ENCODE measurements at regions not wholly inside any gene's neighbourhood (a gene's known extent, or its start where the extent isn't known, plus 50 kb on each side); places are given as distances from the start of the nearest gene placed in this dataset.

DNA sequence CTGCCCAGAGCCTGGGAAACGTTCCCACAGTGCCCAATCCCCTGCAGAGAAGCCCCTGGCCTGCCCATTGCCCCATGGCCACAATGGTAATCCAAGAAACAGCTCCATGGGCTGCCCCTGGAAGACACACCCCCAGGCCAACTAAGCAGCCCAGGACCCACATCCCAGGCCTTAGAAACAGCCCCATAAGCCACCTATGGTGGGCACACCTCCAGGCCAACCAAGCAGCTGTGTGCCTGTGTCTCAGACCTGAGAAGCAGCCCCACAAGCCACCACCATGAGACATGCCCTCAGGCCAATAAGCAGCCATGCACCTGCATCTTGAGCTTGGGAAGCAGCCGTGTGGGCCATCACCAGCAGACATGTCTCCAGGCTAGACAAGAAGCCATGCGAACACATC, 52.9 kb upstream of the SSBP2 start:
- Histone ChIP-seq H2AFZ (ENCODE audit: low read length) (no peak overlapping the region), H3K4me2 (ENCODE audit: extremely low read depth, insufficient read depth, low read length) (no peak overlapping the region), H3K9ac (ENCODE audit: insufficient read depth, low read length) (no peak overlapping the region), H3K9me3 (ENCODE audit: control insufficient read depth, insufficient read depth, low read depth, low read length) (no peaks in the 10 kb centered on the region), H3K4me1 (ENCODE audit: control insufficient read depth, extremely low read depth, insufficient read depth, low read length) (no peaks in the 10 kb centered on the region), H3K27me3 (ENCODE audit: control insufficient read depth, insufficient read depth, low read length) (no peaks in the 10 kb centered on the region), H4K20me1 (ENCODE audit: control insufficient read depth, extremely low read depth, insufficient read depth, low read length) (no peaks in the 10 kb centered on the region), H3K27ac (ENCODE audit: insufficient read depth, low read length) (no peak overlapping the region), H3K4me3 (replicated peaks in 1 of 4; ENCODE audit: control extremely low read depth in 1 of 4, insufficient read depth in 1 of 4, low read depth in 3 of 4, low read length in 4 of 4) (no peak overlapping the region), H3K79me2 (ENCODE audit: control insufficient read depth, insufficient read depth, low read length) (no peaks in the 10 kb centered on the region), H3K36me3 (ENCODE audit: control insufficient read depth, insufficient read depth, low read length) (no peaks in the 10 kb centered on the region)
- DNase-seq (ENCODE audit: low read depth in 2 of 2), result no peak
- TF ChIP-seq EZH2 (IDR thresholded peaks at IDR 0.05; ENCODE audit: low read length, missing control alignments), result no peak
- TF ChIP-seq, protein P1, sequence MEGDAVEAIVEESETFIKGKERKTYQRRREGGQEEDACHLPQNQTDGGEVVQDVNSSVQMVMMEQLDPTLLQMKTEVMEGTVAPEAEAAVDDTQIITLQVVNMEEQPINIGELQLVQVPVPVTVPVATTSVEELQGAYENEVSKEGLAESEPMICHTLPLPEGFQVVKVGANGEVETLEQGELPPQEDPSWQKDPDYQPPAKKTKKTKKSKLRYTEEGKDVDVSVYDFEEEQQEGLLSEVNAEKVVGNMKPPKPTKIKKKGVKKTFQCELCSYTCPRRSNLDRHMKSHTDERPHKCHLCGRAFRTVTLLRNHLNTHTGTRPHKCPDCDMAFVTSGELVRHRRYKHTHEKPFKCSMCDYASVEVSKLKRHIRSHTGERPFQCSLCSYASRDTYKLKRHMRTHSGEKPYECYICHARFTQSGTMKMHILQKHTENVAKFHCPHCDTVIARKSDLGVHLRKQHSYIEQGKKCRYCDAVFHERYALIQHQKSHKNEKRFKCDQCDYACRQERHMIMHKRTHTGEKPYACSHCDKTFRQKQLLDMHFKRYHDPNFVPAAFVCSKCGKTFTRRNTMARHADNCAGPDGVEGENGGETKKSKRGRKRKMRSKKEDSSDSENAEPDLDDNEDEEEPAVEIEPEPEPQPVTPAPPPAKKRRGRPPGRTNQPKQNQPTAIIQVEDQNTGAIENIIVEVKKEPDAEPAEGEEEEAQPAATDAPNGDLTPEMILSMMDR (conservative IDR thresholded peaks at IDR 0.05 in 1 of 2, IDR thresholded peaks at IDR 0.05 in 1 of 2; ENCODE audit: low read depth in 1 of 2, low read length in 2 of 2), result no peak

DNA sequence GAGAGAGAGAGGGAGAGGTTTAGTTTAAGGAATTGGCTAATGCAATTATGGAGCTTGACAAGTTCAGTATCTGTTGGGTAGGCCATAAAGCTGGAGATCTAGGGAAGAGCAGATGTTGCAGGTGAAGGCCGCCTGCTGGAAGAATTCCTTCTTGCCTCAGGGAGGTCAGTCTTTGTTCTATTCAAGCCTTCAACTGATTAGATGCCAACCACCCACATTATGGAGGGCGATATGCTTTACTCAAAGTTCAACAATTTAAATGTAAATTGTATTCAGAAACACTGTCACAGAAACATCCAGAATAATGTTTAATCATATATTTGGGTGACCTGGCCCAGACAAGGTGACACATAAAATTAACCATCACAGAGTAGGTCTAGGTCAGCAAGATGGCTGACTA, 51.7 kb upstream of the SSBP2 start:
- Histone ChIP-seq H4K20me1 (ENCODE audit: control insufficient read depth, extremely low read depth, insufficient read depth, low read length) (no peaks in the 10 kb centered on the region), H3K4me1 (ENCODE audit: control insufficient read depth, extremely low read depth, insufficient read depth, low read length) (no peaks in the 10 kb centered on the region), H3K9ac (ENCODE audit: insufficient read depth, low read length) (no peak overlapping the region), H2AFZ (ENCODE audit: low read length) (no peak overlapping the region), H3K36me3 (ENCODE audit: control insufficient read depth, insufficient read depth, low read length) (no peaks in the 10 kb centered on the region), H3K27ac (ENCODE audit: insufficient read depth, low read length) (no peak overlapping the region), H3K4me2 (ENCODE audit: extremely low read depth, insufficient read depth, low read length) (no peak overlapping the region), H3K79me2 (ENCODE audit: control insufficient read depth, insufficient read depth, low read length) (no peaks in the 10 kb centered on the region), H3K4me3 (replicated peaks in 1 of 4; ENCODE audit: control extremely low read depth in 1 of 4, insufficient read depth in 1 of 4, low read depth in 3 of 4, low read length in 4 of 4) (no peak overlapping the region), H3K9me3 (ENCODE audit: control insufficient read depth, insufficient read depth, low read depth, low read length) (no peaks in the 10 kb centered on the region), H3K27me3 (ENCODE audit: control insufficient read depth, insufficient read depth, low read length) (no peaks in the 10 kb centered on the region)
- no peak for TF ChIP-seq EZH2 (IDR thresholded peaks at IDR 0.05; ENCODE audit: low read length, missing control alignments)
- TF ChIP-seq, protein P1 (conservative IDR thresholded peaks at IDR 0.05 in 1 of 2, IDR thresholded peaks at IDR 0.05 in 1 of 2; ENCODE audit: low read depth in 1 of 2, low read length in 2 of 2), result no peak
- no peak for DNase-seq (ENCODE audit: low read depth in 2 of 2)

DNA sequence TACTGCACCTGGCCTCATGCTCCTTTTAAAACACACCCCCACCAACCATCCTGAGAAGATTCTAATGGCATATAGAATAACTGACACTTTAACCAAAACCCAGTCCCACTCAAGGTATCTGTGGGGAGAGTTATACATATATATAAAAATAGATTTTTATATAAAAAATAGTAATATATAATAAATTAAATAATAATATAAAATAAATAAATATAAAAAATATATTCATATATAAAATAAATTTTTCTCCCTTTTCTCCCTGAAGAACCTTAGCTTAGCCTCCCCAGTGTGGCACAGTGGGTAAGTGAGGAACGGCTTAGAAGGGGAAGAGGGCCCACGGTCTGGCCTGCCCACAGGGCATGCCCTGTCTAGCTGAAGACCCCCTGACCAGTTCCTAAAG, 51.1 kb upstream of the SSBP2 start:
- no peaks in the 10 kb centered on the region for H3K9me3 ChIP-seq (ENCODE audit: control insufficient read depth, insufficient read depth, low read depth, low read length)
- no peak overlapping the region for H3K4me2 ChIP-seq (ENCODE audit: extremely low read depth, insufficient read depth, low read length)
- DNase-seq (ENCODE audit: low read depth in 2 of 2), result no peak
- H3K9ac ChIP-seq (ENCODE audit: insufficient read depth, low read length), result no peak overlapping the region
- H3K36me3 ChIP-seq (ENCODE audit: control insufficient read depth, insufficient read depth, low read length), result no peaks in the 10 kb centered on the region
- H3K4me1 ChIP-seq (ENCODE audit: control insufficient read depth, extremely low read depth, insufficient read depth, low read length), result no peaks in the 10 kb centered on the region
- no peak overlapping the region for H2AFZ ChIP-seq (ENCODE audit: low read length)
- no peak overlapping the region for H3K4me3 ChIP-seq (replicated peaks in 1 of 4; ENCODE audit: control extremely low read depth in 1 of 4, insufficient read depth in 1 of 4, low read depth in 3 of 4, low read length in 4 of 4)
- no peaks in the 10 kb centered on the region for H3K27me3 ChIP-seq (ENCODE audit: control insufficient read depth, insufficient read depth, low read length)
- H4K20me1 ChIP-seq (ENCODE audit: control insufficient read depth, extremely low read depth, insufficient read depth, low read length), result no peaks in the 10 kb centered on the region
- TF ChIP-seq, protein P1 (conservative IDR thresholded peaks at IDR 0.05 in 1 of 2, IDR thresholded peaks at IDR 0.05 in 1 of 2; ENCODE audit: low read depth in 1 of 2, low read length in 2 of 2), result no peak
- no peak for TF ChIP-seq EZH2 (IDR thresholded peaks at IDR 0.05; ENCODE audit: low read length, missing control alignments)
- H3K79me2 ChIP-seq (ENCODE audit: control insufficient read depth, insufficient read depth, low read length), result no peaks in the 10 kb centered on the region
- no peak overlapping the region for H3K27ac ChIP-seq (ENCODE audit: insufficient read depth, low read length)
